AG10803 (cell line): ENCODE measurements at regions not wholly inside any gene's neighbourhood (a gene's known extent, or its start where the extent isn't known, plus 50 kb on each side); places are given as distances from the start of the nearest gene placed in this dataset.

Experiments
- DNase-seq: peaks from one replicate; pipeline ENCODE4 v3.0.0; 2010; ENCODE audit warnings: low read depth
- H3K4me3 ChIP-seq: 2 replicates; pipeline ENCODE4 v1.5.1; 2011; ENCODE audit warnings: mild to moderate bottlenecking, low read length, control low read depth
- CTCF ChIP-seq: conservative IDR thresholded peaks from 2 replicates; pipeline ENCODE4 v1.5.1; 2011; ENCODE audit warnings: mild to moderate bottlenecking, low read length, control low read depth, inconsistent platforms

- no peak overlapping the region for H3K4me3 ChIP-seq
- TF ChIP-seq CTCF, result no peak
- DNase-seq, result no peak
Observed at GRCh38 chr1:221823149-221823548, 81.3 kb upstream of the DUSP10 start.

DNA sequence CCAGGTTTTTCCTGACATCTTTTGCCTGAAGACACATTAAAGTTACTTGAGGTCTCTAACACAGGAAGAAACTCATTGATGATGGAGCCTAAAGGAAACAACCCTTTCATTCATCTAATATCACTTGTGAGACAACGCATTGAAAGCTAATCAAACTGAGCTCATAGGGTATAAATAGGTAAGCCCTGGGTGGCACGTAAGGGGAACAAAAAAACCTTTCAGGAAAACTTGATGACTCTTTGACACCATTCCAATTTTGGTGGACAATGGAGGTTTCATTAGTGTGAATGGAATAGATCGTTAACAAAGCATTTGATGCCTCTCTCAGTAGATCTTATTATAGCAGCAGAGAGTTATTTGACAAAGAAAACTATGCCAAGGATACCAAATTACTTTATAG lies 80.7 kb upstream of the DUSP10 start:
- DNase-seq, result no peak
- no peak for TF ChIP-seq CTCF
- no peak overlapping the region for H3K4me3 ChIP-seq

DNA sequence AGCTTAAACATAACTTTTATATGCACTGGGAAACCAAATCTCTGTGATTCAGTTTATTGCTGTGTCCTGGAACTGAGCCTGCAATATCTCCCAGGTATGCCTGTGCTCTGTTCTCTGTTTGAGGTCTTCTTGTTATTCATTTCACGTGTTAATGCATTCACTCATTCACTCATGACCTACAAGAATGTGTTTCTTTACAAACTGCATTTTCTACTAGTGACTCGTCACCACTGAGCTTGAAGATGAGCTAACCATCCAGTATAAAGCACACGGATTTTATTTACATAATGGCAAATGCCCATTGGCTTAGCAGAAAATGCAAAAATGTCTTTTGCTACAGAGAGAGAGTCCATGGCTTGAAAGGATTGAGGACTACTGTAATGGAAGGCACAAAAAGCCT lies 75.0 kb upstream of the DUSP10 start:
- TF ChIP-seq CTCF, result no peak
- DNase-seq, result peak; percentile 89
- H3K4me3 ChIP-seq, result no peak overlapping the region

- no peak for TF ChIP-seq CTCF
- DNase-seq, result no peak
Observed at GRCh38 chr1:221815660-221816059, 73.8 kb upstream of the DUSP10 start.

GRCh38 chr1:221813887-221814286 lies 72.0 kb upstream of the DUSP10 start:
- no peak overlapping the region for H3K4me3 ChIP-seq
- DNase-seq, result no peak
- TF ChIP-seq CTCF, result no peak

More at GRCh38 chr1:221815660-221816059, 73.8 kb upstream of the DUSP10 start:
- H3K4me3 ChIP-seq, result no peak overlapping the region

DNA sequence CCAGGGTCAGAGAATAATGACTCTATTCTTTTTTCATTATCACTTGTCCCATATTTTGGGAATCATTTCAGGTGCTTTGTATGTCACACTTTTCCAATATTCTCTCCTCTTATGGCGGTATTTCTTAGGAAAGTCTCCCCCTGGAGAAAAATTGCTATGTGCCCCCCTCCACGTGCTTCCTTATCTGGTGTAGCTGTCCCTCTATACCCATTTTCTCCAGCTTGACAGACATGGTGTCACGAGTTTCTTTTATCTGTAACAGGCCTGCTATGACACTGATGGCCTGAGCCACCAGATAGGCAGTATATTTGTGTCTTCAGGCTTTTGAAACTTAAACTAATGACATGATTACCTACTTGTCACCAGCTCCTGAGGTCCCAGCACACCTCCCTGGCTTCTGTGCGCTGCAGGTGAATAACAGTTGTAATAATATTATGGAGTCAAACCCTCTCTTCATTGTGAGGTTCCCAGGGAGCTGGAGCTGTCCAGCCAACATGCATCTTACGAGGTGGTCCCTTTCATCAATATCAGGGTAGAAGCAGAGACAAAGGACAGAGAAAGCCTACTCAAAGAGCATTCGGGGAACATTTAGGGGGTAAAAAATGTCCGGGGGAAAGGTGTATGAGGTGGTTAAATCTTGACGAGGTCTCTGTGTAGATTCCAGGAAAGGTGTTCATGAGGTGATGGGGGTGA lies 71.2 kb upstream of the DUSP10 start:
- no peak for DNase-seq
- no peak overlapping the region for H3K4me3 ChIP-seq
- TF ChIP-seq CTCF, result no peak

DNA sequence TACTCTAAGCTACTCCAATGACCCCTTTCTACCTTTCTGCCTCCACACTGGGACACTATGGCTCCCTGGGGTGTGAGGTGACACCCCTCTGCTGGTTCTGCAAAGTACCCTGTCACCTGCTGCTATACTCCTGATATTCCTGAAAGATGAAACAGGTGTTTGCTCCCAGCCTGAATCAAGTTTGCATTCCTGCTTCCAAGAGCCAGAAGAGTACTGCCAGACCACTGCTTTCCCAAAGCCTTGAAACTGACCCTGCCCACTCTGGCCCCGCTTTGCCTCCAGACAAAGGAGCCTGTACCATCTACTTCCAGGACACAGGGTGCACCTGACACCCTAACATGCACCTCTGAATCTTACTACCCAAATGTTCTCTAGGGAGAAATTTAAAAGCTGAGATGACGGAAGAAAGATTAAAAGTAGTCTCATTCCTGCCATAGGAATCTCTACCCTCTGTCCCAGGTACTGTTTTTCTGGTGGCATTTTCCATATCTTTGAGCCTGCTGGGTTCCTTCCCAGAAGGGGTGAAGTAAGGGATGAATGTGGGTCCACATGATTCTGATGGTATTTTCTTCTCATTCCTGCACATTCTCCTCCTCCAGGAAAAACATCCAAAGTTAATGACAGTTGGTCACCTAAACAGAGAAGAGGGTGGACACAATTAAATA lies 70.3 kb upstream of the DUSP10 start:
- TF ChIP-seq CTCF, result no peak
- H3K4me3 ChIP-seq, result no peak overlapping the region
- no peak for DNase-seq
